Parathyroid adenoma (tissue), 2 donors: ENCODE measurements at regions not wholly inside any gene's neighbourhood (a gene's known extent, or its start where the extent isn't known, plus 50 kb on each side); places are given as distances from the start of the nearest gene placed in this dataset.

Source experiments
- H2AFZ ChIP-seq: fragments of 300-600 bp; sonication (generic); one replicate; pipeline ENCODE4 v1.7.0; 2017; ENCODE audit warnings: antibody characterized with exemption, mild to moderate bottlenecking
- H3K27ac ChIP-seq: fragments of 300-600 bp; sonication (generic); one replicate; pipeline ENCODE4 v1.7.0; 2017
- H3K27me3 ChIP-seq: fragments of 300-600 bp; sonication (generic); one replicate; pipeline ENCODE4 v1.7.0; 2017; ENCODE audit warnings: low read length; ENCODE audit not compliant: control insufficient read depth, insufficient read depth
- H3K36me3 ChIP-seq: fragments of 300-600 bp; sonication (generic); one replicate; pipeline ENCODE4 v1.7.0; 2017; ENCODE audit warnings: low read length; ENCODE audit not compliant: control insufficient read depth, insufficient read depth
- H3K4me1 ChIP-seq: fragments of 300-600 bp; sonication (generic); one replicate; pipeline ENCODE4 v1.7.0; 2017; ENCODE audit warnings: control low read depth
- H3K4me2 ChIP-seq: fragments of 300-600 bp; sonication (generic); one replicate; pipeline ENCODE4 v1.7.0; 2017; ENCODE audit warnings: low read length
- H3K4me3 ChIP-seq: fragments of 300-600 bp; sonication (generic); one replicate; pipeline ENCODE4 v1.7.0; 2017; ENCODE audit warnings: low read depth, low read length
- H3K79me2 ChIP-seq: fragments of 300-600 bp; sonication (generic); one replicate; pipeline ENCODE4 v1.7.0; 2017; ENCODE audit warnings: control low read depth
- H3K9ac ChIP-seq: fragments of 300-600 bp; sonication (generic); one replicate; pipeline ENCODE4 v1.7.0; 2017; ENCODE audit warnings: mild to moderate bottlenecking
- H3K9me3 ChIP-seq: fragments of 300-600 bp; sonication (generic); one replicate; pipeline ENCODE4 v1.7.0; 2017; ENCODE audit warnings: low read length; ENCODE audit not compliant: control insufficient read depth
- TF ChIP-seq, protein P1 (sequence below): fragments of 300-600 bp; sonication (generic); IDR thresholded peaks from one replicate; pipeline ENCODE4 v1.7.0; 2017; ENCODE audit warnings: antibody characterized with exemption, mild to moderate bottlenecking
- donor health status: primary hyperparathyroidism.

DNA sequence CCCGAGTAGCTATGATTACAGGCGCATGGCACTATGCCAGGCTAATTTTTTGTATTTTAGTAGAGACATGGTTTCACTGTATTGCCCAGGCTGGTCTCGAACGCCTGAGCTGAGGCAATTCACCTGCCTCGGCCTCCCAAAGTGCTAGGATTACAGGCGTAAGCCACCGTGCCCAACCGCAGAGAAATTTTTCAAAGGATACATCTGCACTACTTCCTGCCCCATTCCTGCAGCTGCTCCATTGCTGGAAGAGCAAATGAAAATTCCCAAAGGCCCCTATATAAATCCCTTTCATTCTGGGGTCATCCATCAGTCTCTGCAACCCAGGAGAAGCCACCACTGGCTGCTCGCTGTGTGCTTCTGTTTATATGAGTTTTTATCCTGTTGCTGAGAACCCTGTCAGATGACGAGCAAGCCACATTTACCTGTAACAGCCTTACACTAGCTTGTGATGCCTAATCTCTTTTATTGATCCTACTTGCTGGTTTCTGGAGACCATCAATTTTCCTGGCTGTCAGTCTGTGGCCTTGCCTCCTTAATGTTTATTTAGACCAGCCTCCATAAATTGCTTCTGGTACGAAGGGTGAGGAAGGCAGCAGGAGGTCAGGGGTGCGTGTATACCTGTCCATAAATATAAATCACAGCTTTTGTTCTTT is 925.3 kb downstream of the TLE4 start:
- no peaks in the 10 kb centered on the region for H3K27me3 ChIP-seq
- no peaks in the 10 kb centered on the region for H3K4me1 ChIP-seq
- H3K79me2 ChIP-seq, result no peaks in the 10 kb centered on the region
- H3K4me3 ChIP-seq, result no peak overlapping the region
- H3K9ac ChIP-seq, result no peak overlapping the region
- H2AFZ ChIP-seq, result no peak overlapping the region
- H3K27ac ChIP-seq, result no peak overlapping the region
- H3K36me3 ChIP-seq, result no peaks in the 10 kb centered on the region
- TF ChIP-seq, protein P1, sequence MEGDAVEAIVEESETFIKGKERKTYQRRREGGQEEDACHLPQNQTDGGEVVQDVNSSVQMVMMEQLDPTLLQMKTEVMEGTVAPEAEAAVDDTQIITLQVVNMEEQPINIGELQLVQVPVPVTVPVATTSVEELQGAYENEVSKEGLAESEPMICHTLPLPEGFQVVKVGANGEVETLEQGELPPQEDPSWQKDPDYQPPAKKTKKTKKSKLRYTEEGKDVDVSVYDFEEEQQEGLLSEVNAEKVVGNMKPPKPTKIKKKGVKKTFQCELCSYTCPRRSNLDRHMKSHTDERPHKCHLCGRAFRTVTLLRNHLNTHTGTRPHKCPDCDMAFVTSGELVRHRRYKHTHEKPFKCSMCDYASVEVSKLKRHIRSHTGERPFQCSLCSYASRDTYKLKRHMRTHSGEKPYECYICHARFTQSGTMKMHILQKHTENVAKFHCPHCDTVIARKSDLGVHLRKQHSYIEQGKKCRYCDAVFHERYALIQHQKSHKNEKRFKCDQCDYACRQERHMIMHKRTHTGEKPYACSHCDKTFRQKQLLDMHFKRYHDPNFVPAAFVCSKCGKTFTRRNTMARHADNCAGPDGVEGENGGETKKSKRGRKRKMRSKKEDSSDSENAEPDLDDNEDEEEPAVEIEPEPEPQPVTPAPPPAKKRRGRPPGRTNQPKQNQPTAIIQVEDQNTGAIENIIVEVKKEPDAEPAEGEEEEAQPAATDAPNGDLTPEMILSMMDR, result no peak
- no peaks in the 10 kb centered on the region for H3K9me3 ChIP-seq
- H3K4me2 ChIP-seq, result no peak overlapping the region

DNA sequence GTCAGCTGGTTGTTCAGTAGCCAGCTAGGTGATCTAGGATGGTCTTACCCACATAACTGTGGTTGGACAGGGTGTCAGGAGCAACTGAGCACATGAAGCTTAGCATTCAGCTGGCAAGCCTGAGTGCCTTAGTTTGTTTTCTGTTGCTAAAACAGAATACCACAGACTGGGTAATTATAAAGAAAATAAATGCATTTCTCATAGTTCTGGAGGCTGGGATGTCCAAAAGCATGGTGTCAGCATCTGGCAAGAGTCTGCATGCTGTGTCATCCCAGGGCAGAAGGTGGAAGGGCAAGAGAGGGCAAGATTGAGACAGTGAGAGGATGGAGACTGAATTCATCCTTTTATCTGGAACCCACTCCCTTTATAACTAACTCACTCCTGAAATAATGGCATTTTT is 921.5 kb downstream of the TLE4 start:
- H3K9ac ChIP-seq, result no peak overlapping the region
- H2AFZ ChIP-seq, result no peak overlapping the region
- no peaks in the 10 kb centered on the region for H3K79me2 ChIP-seq
- no peaks in the 10 kb centered on the region for H3K36me3 ChIP-seq
- H3K4me2 ChIP-seq, result no peak overlapping the region
- no peak overlapping the region for H3K4me3 ChIP-seq
- H3K27me3 ChIP-seq, result no peaks in the 10 kb centered on the region
- H3K4me1 ChIP-seq, result no peaks in the 10 kb centered on the region
- no peak overlapping the region for H3K27ac ChIP-seq
- no peaks in the 10 kb centered on the region for H3K9me3 ChIP-seq
- TF ChIP-seq, protein P1, result no peak

DNA sequence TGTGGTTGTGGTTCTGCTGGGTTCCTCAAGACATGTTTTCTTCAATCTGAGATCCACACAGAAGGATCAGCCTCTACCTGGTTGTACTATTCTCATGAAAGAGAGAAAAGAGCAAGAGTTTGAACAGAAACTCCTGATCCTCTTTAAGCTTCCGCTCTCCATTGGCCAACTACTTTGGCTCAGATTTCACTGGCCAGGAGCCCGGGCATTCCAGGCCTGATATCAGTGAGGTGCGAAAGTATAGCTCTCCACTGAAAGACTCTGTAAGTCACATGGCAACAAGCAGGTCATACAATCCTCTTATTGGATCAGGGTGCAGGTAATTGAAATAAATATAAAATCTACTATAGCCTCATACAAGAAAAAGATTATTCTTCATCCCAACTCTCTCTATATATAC is 920.5 kb downstream of the TLE4 start:
- Histone ChIP-seq H2AFZ (no peak overlapping the region), H3K36me3 (no peaks in the 10 kb centered on the region), H3K9ac (no peak overlapping the region), H3K79me2 (no peaks in the 10 kb centered on the region), H3K4me1 (no peaks in the 10 kb centered on the region), H3K27ac (no peak overlapping the region), H3K9me3 (no peaks in the 10 kb centered on the region), H3K4me2 (no peak overlapping the region), H3K27me3 (no peaks in the 10 kb centered on the region), H3K4me3 (no peak overlapping the region)
- TF ChIP-seq, protein P1, result no peak

DNA sequence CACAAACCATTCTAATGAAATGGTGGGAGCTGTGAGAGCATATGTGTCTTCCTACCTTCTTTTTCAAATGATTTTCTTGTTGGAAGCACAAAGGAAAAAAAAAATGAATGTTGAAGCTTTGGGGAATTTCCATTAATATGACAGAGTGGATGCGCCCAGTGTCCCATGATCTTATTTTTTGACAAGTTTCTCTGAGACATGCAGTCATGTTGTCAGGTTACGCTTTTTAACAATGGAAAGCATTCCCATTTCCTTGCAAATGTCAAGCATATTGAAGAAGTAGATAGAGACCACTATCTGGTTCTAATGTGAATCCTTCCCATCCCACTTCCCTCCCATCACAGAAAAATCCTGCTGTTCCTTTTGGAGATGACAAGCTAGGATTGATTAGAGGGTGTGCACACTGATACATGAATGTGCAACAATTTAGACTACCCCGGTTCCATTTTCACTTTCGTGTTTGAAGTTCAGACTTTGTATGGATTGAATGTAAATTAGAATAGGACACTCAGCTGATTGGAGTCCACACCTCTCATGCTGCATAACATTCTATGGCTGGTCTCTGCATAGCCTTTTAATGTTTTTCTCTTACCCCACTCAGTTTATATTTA is 919.4 kb downstream of the TLE4 start:
- H3K9me3 ChIP-seq, result no peaks in the 10 kb centered on the region
- no peak overlapping the region for H3K4me3 ChIP-seq
- H3K4me1 ChIP-seq, result no peaks in the 10 kb centered on the region
- no peak overlapping the region for H3K4me2 ChIP-seq
- no peak overlapping the region for H3K27ac ChIP-seq
- TF ChIP-seq, protein P1, result no peak
- H3K36me3 ChIP-seq, result no peaks in the 10 kb centered on the region
- H3K27me3 ChIP-seq, result no peaks in the 10 kb centered on the region
- H2AFZ ChIP-seq, result no peak overlapping the region
- H3K79me2 ChIP-seq, result no peaks in the 10 kb centered on the region
- no peak overlapping the region for H3K9ac ChIP-seq

DNA sequence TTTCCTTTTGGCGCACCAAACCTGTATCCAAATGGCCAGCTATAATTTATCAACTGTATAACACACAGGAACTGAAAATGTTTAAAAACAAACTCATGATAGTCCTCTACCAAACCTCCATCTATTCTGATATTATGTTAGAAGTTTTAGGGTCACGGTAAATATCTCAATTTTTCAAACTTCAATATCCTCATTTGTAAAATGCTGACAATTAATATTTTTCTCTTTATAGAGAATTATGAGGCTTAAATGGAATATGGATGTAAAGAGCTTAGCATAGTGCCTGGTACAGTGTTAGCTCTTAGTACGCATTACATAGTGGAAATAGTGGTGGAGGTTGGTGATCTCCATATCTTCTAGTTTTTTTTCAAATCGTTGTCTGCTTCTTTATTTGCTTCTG is 917.6 kb downstream of the TLE4 start:
- no peak overlapping the region for H2AFZ ChIP-seq
- TF ChIP-seq, protein P1, result no peak
- H3K9ac ChIP-seq, result no peak overlapping the region
- no peak overlapping the region for H3K4me3 ChIP-seq
- no peak overlapping the region for H3K4me2 ChIP-seq
- H3K9me3 ChIP-seq, result no peaks in the 10 kb centered on the region
- no peaks in the 10 kb centered on the region for H3K79me2 ChIP-seq
- no peaks in the 10 kb centered on the region for H3K27me3 ChIP-seq
- no peaks in the 10 kb centered on the region for H3K4me1 ChIP-seq
- no peak overlapping the region for H3K27ac ChIP-seq
- no peaks in the 10 kb centered on the region for H3K36me3 ChIP-seq
